H4 (cell line): ENCODE measurements at regions not wholly inside any gene's neighbourhood (a gene's known extent, or its start where the extent isn't known, plus 50 kb on each side); places are given as distances from the start of the nearest gene placed in this dataset.
A peak's percentile ranks its signal among the peaks of the same experiment; 100 is the strongest.

Experiments used
- DNase-seq: peaks from one replicate; pipeline ENCODE4 v3.0.0-alpha.2; 2015; ENCODE audit warnings: low spot score

DNA sequence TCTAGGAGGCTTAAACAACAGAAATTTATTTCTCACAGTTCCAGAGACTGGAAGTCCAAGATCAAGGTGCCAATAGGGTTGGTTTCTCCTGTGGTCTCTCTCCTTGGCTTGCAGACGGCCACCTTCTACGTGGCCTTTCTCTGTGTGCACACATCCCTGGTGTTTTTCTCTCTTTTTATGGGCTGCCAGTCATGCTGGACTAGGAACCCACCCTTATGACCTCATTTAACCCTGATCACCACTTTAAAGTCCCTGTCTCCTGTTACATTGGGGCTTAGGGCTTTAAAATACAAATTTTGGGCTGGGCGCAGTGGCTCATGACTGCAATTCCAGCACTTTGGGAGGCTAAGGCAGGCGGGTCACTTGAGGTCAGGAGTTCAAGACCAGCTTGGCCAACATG, 157.1 kb downstream of the TLE1 start:
- no peak for DNase-seq

DNA sequence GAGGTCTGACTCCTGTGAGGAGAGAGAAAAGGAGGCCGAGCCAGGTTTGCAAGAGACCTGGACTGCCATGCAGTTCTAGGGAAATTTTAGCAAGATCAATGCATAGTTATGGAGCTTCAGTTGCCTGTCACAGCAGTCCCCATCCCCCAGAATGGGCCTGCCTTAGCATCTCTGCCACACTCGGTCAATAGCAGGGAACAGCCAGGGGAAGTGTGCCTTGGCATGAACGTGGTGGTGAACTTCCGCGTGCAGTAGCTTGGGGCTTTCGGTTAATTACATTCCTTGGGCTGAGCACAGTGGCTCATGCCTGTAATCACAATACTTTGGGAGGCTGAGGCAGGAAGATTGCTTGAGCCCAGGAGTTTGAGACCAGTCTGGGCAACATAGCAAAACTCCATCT, 157.8 kb downstream of the TLE1 start:
- no peak for DNase-seq

DNA sequence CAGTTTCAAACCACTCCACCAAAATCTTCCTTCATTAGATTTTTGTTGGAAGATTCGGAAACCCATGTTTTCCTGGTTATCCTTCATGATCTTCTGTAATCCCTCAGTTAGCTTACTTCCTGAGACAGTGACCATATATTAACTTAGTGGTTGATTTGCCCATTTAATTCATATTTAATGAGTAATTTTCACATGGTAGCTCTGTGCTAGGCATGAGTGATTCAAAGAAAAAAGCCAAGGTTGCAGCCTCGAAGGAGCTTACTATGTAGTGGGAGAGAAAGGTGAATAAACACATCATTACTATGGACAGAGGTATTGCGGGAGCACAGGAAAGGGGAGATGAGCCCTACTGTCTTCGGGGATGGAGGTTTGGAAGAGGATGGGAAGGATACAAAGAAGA, 158.5 kb downstream of the TLE1 start:
- no peak for DNase-seq

DNA sequence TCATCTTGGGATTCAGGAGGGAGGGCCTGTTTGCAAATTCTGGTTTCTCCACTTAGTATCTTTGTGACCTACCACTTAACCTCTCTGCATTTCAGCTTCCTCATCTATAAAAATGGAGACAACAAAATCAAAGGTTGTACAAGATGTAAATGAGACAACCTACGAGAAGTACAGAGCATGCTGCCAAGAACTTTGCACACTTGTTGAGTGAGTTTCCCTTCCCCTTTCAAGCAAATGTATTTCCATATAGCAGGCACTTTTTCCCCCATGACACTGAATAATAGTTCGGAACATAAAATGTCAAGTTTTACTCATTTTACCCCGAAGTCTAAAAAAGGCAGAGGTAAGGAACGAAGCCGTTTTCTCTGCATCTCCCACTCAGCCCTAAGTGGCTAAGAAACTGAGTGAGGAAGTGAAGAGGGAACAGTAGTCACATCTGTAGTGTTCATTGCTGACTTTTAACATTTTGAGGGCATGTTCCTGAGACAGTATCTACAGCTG, 159.0 kb downstream of the TLE1 start:
- no peak for DNase-seq

DNA sequence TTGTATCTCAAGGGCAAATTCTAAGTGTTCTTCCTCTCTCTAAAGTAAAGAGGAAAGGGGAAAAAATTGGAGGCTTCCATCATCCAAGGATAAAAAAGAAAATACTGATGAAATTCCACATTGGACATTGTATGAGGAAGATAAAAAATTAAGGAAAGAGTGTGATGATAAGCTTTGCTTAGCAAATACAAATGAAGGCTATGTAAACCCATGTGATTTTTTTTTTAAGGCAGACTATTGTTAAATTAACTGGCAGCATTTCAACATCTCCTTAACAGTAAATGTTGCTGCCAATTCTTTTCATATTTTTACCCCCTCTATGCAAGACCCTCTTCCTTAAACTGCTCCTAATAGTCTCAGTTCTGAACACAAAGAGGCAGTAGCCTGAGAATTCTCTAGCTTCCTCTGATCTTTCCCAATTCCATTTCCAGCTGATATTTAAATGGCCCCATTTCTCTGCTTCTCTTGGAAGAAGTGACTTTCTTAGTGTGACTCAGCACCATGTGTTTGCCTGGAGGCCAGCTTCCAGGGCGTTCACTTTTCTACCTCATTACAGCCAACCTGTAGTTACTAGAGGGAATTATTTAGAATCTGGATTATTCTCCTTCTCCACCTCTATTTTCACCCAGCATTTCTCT, 159.7 kb downstream of the TLE1 start:
- DNase-seq, result peak; percentile 55

DNA sequence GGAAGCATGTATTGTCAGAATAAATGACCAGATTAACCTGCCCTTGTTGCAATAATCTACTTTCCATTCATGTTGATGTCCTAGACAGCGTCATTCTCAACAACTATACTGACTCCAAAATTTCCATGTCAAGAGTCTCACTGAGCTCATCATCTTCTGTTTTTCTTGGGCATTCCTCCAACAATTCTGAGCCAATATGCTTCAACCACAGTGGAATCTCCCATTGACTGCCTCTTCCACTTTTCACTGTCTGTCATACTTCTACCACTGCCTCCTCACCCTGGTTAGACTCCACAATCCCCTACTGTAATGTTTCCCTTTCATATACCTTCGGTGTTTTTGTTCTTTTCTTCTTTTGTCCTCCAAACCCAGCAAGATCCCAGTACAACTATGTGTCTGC, 162.8 kb downstream of the TLE1 start:
- DNase-seq, result no peak

DNA sequence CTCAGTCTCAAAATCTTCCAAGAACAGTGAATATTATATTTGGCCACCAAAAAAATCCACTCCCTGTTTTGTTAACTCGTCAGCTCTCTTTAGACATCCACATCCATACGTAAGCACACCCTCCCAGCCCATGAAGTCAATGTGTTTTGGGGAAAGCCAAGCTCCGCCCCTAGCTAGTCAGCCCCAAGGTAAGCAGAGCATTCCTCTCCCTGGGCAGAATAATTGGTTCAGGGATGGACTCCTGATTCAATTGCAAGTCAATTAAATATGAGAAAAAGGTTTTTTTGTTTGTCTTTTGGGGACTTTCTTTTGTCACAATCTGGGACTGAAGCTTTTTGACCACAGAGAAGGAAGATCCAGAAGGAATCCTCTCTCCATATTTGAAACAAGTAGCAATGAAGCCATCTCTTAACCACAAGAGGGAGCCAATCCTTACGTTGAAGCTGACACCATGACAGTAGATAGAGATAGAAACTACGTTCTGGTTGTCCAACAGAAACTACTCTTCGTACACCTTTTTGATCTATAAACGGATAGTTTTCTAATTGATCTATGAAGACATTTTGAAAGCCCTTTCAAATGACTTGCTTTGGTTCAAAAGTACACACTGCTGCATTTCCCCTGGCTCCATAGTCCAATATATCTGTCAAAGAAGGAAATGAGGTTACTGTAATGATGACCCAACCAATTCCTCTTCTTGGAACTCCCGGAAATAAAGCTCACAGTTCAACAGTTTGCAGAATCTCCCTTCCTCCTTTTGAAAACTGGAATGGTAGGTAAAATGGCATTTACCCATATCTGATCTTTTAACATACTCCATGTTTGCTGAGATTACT, 166.4 kb downstream of the TLE1 start:
- peak; percentile 72 for DNase-seq

DNA sequence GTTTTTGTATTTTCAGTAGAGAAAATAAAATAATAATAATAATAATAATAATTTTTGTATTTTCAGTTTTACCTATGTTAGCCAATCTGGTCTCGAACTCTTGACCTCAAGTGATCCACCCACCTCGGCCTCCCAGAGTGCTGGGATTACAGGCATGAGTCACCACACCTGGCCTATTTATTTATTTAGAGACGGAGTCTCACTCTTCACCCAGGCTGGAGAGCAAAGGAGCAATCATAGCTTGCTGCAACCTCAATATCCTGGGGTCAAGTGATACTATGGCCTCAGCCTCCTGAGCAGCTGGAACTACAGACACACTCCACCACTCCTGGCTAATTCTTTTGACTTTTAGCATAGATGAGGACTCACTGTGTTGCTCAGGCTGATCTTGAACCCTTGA, 167.5 kb downstream of the TLE1 start:
- DNase-seq, result no peak

DNA sequence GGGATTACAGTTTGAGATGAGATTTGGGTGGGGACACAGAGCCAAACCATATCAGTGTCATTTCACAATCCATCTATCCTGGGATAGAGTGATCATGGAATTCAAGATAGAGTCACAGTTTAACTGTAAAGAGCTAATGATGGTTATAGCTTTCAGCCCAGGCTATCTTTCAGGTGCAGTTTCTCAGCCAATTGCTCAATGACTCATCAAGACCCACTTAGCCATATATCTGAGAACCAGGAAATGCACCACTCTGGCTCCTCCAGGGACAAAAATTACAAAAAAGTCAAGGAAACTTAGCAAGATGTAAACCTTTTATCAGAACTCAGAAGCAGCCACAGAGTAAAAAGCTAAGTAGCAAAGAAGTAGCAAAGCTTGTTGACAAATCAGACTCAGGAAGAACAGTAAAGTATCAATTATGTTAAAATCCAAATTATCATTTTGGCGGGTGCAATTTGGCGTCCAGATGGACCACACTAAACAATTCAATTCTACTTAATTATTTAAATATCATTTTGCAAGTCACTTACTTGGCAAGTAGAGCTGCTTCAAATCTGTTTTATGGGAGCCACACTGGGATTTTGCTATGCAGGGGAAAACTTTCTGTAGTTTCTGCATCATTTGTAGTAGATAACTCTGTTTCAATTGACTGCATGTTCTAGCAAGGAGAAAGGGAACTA, 169.4 kb downstream of the TLE1 start:
- no peak for DNase-seq

DNA sequence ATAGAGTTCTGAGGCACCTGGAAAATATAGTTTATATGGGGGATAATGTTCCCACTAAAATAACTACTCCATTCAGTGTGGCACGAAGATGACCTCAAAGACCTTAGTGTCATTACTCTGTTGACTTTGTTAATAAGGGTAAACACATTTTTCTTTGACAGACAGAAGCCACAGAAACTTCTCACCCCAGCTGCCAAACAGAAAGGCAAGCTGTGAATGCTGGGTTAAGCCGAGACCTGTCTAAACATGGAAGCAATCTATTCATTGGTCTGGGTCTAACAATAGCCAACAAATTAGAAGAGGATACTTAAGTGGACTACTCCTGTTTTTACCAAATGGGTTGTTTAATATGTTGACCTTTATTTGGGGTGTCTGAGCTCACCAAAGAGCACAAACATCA, 171.4 kb downstream of the TLE1 start:
- no peak for DNase-seq

DNA sequence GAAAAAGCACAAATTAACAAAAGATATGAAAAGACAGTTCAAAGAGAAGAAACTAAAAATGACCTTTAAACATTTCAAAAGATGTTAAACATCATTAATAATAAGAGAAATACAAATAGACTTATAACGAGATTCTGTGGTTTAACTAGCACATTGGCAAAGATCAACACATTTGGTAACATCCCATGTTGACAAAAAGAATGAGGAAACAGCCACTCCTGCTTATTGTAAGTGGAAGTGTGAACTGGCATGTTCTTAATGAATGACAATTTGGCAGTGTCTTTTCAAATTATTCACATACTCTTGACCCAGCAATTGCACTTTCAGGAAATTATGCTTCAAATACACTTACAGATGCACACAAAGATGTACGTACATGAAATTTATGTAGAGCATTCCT, 176.3 kb downstream of the TLE1 start:
- no peak for DNase-seq

DNA sequence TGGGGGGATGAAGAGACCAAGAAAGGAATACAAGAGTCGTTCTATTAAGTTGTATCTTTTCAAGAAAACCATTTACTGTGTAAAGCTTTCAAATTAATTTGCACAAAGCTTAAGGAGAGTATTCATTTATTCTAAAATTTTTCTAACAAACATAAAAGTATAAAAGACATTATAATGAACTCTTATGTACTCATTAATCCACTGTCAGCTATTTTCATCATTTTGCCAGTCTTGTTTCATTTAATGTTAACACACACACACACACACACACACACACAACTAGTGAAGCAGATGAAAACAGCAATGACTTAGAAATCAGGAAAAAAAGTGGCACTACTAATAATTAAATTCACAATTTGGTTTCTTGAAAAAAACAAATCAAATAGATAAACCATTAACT, 176.7 kb downstream of the TLE1 start:
- no peak for DNase-seq

DNA sequence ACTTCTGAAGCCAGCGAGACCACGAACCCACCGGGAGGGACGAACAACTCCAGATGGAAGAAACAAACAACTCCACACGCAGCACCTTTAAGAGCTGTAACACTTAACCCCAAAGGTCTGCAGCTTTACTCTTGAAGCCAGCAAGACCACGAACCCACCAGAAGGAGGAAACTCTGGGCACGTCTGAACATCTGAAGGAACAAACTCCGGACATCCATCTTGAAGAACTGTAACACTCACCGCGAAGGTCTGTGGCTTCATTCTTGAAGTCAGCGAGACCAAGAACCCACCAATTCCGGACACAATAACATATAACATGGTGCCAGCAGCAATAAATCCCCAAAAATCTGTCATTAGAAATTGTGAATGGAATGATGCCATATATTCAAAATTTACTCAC, 180.9 kb downstream of the TLE1 start:
- no peak for DNase-seq

DNA sequence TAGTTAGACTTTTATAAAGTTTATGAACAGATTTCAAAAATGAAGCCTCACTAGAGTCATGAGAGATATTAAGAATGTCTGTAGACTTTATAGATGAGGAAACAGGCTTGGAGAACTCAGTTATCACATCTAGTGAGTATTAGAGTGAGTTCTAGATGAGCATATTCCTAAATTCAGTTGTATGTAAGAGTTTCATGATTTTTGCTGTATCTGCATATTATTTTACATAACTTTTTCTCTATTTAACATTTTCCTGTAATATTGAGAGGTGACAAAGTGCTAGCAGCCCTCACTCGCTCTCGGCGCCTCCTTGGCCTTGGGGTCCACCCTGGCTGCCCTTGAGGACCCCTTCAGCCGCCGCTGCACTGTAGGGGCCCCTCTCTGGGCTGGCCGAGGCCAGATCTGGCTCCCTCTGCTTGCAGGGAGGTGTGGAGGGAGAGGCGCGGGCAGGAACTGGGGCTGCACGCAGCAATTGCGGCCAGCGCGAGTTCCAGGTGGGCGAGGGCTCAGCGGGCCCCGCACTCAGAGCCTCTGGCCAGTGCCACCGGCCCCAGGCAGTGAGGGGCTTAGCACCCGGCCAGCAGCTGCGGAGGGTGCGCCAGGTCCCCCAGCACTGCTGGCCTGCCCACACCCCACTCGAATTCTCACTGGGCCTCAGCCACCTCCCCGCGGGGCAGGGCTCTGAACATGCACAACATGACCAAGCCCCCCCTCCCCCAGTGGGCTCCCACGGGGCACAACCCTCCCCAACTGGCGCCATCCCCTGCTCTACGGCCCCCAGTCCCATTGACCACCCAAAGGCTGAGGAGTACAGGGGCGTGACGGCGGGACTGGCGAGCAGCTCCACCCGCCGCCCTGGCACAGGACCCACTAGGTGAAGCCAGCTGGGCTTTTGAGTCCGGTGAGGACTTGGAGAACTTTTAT, 182.1 kb downstream of the TLE1 start:
- DNase-seq, result no peak

DNA sequence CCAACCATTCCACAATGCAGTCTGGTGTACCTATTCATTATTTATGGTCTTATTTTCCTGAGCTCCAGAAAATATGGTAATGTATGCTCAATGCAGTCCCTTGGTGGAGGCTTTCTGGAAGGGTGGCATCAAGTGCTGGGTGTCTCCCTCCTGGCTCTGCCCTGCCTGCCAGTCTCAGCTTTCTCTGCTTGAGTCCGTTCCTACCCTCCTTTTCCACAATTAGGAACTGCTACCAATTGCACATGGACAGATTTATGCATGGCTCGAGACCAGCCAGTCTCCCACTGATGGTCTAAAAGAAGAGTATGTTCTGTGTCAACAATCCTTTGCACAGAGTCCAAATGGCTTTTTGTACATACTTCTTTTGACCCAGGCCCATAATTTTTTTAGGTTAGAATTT, 189.8 kb downstream of the TLE1 start:
- DNase-seq, result no peak

DNA sequence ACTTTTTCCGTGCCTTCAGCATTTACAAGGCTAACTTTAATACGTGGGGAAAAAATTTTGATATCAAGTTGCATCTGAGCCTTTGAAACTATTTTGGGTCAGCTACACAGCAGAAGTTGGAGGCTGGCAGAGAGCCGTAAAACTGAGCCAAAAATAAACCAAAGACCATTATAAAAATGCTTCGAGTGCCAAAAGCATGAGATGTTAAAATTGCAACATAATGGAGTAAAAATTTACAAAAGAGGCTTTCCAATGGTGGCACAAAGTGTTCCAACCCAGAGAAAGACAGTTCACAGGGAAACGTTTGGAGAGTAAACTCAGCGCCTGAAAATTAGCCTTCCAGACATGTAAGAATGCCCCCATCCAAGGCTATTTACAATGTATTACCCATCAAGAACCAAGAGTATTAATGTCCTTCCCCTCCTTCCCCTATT, 190.3 kb downstream of the TLE1 start:
- peak; percentile 45 for DNase-seq

DNA sequence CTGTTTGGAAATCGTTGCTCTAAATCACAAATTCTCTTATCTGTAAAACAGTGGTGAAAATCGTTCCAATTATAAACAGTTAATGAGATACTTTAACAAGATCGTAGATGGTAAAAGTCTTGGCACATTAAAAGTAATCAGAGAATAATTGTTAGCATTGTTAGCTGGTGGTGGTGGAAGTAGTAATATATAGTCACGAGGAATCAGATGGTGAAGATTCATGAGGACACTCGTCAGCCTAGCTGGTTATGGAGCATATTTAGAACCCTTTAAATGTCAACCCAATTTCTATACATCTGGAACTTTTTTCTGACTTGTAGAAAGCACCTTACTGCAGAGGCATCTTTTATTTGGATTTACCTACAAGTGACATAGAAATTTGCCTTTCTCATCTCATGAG, 190.8 kb downstream of the TLE1 start:
- DNase-seq, result no peak

DNA sequence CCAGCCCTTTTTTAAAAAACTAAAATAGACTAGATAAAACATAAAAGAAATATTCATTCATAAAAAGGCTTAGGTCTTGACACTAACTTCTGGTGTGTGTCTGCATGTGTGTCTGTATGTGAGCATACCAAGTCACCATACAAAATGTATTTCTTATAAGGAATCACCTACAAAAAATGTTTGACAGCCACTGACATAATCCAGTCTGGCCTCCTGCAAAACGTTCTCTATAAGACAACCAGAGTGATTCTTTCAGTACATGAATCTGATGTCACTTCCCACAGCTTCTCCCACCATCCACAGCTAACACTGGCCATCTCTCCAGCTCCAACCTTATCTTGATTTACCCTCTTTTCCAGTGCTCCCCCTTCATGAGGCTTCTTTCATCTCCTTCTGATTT, 192.3 kb downstream of the TLE1 start:
- no peak for DNase-seq

DNA sequence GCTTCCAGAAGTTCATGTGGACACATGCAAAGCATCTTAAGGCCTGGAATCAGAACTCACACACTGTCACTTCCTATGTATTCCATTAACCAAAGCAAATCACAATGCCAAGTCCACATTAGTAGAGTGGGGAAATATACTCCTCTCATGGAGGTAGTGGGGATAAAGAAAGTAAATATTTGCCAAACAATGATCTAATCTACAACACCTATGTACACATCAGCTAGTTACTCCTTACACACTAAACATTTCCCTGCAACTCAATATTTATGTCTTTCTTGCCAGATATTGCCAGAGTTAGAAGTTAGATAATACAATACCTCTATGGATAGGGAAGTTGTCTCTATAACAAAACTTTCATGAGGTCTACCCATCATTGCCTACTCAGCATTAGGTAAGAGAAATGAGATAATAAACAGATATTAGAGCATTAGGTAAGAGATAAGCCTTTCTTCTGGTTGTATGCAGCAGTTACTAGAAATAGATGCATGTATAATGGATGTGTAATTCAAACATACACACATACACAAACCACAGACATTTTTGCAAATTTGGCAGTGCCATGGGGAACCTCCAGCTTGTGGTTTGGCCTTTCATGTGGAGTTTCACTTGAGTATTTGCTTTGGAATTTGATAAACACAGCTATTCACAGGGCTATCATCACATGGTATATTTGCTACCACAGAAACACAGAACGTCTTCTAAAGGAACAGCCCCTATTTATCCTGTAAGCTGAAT, 196.5 kb downstream of the TLE1 start:
- DNase-seq, result peak; percentile 96

DNA sequence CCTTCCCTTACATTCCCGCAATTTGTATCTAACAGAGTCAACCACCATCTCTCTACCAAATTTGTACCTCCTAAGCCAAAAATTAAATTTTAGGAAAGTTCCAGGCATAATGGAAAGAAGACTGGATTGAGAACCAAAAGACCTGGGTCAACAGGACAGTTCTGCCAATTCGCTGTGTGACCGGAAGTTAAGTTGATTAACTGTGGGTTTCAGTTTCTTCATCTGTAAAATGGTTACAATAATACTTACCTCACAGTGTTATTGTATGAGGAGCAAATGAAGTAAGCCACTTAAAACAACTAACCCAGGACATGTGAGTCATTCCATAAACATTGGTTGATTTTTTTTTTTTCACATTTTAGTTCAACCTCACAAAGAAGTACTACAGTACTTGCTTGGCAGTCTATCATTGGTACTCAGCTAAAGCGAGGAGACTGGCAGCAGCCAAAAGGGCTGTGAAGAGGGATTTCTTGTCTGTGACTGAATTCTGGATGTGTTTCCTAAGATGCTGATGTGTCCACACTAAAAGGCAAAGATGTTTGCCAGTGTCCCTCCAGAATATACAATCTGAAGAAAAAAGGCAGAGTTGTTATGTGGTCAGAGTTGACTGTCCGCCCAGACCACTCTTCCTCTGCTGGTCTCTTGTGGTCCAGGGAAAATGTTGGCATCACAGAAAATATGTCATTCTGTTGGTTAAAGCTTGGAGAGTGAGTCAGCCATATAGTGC, 198.6 kb downstream of the TLE1 start:
- DNase-seq, result peak; percentile 87
